PC-3 (cell line): ENCODE measurements at regions not wholly inside any gene's neighbourhood (a gene's known extent, or its start where the extent isn't known, plus 50 kb on each side); places are given as distances from the start of the nearest gene placed in this dataset.

Experiments
- ATAC-seq: fragments of 200-7000 bp; cut with Tn5 transposase; 2 replicates; pipeline ENCODE4 v1.9.1; 2020; ENCODE audit warnings: mild to moderate bottlenecking, moderate library complexity
- BruUV-seq: library from RNA; stranded (reverse); fragments of 400-500 nt; replicated peaks from 2 replicates; lab custom pipeline; 2021; lab: Mats Ljungman, UMichigan
- CTCF ChIA-PET: fragments of 300-600 bp; sonication (Branson Sonifier 250); formaldehyde crosslinking; loops from one replicate; lab custom pipeline; 2022; ENCODE audit warnings: antibody characterized with exemption; lab: Charles Lee
- POLR2A ChIA-PET: fragments of 300-600 bp; sonication (Branson Sonifier 250); formaldehyde crosslinking; loops from one replicate; lab custom pipeline; 2022; ENCODE audit warnings: antibody characterized with exemption; ENCODE audit not compliant: unreplicated experiment; lab: Charles Lee
- DNase-seq: peaks from one replicate; pipeline ENCODE4 v3.0.0-alpha.2; 2015
- H2AFZ ChIP-seq: fragments of 300-600 bp; sonication (generic); 2 replicates; pipeline ENCODE4 v1.6.0; 2016; ENCODE audit warnings: antibody characterized with exemption, low read length
- H3F3A ChIP-seq: fragments of 300-600 bp; sonication (generic); one replicate; pipeline ENCODE4 v1.6.0; 2017; ENCODE audit warnings: antibody characterized with exemption, low read length, control low read depth, mild to moderate bottlenecking; ENCODE audit not compliant: unreplicated experiment
- H3K27ac ChIP-seq: fragments of 300-600 bp; sonication (generic); 2 replicates; pipeline ENCODE4 v1.5.1; 2016; ENCODE audit warnings: mild to moderate bottlenecking, low read length
- H3K27me3 ChIP-seq: fragments of 300-600 bp; sonication (generic); 2 replicates; pipeline ENCODE4 v1.6.1; 2016; ENCODE audit warnings: low read length, mixed read lengths
- H3K36me3 ChIP-seq: fragments of 300-600 bp; sonication (generic); 2 replicates; pipeline ENCODE4 v1.6.1; 2016; ENCODE audit warnings: low read depth, mixed run types, low read length, mixed read lengths
- H3K4me1 ChIP-seq: fragments of 300-600 bp; sonication (generic); 2 replicates; pipeline ENCODE4 v1.5.1; 2016; ENCODE audit warnings: low read length; ENCODE audit not compliant: insufficient read depth
- H3K4me2 ChIP-seq: fragments of 300-600 bp; sonication (generic); 2 replicates; pipeline ENCODE4 v1.6.0; 2016; ENCODE audit warnings: low read length
- H3K4me3 ChIP-seq: fragments of 300-600 bp; sonication (generic); 2 replicates; pipeline ENCODE4 v1.5.1; 2016; ENCODE audit warnings: mild to moderate bottlenecking, low read length, mixed read lengths
- H3K79me2 ChIP-seq: fragments of 300-600 bp; sonication (generic); 2 replicates; pipeline ENCODE4 v1.6.1; 2017; ENCODE audit warnings: low read length, mixed read lengths
- H3K9ac ChIP-seq: fragments of 300-600 bp; sonication (generic); 2 replicates; pipeline ENCODE4 v1.6.0; 2016; ENCODE audit warnings: mild to moderate bottlenecking, low read length
- H3K9me2 ChIP-seq: fragments of 300-600 bp; sonication (generic); replicated peaks from 2 replicates; pipeline ENCODE4 v1.6.1; 2016; ENCODE audit warnings: mixed run types, low read length, mixed read lengths
- H3K9me3 ChIP-seq: fragments of 300-600 bp; sonication (generic); 2 replicates; pipeline ENCODE4 v1.6.1; 2016; ENCODE audit warnings: low read length, mixed read lengths
- H4K20me1 ChIP-seq: fragments of 300-600 bp; sonication (generic); 2 replicates; pipeline ENCODE4 v1.6.1; 2016; ENCODE audit warnings: low read length, mixed read lengths
- CTCF ChIP-seq: fragments of 300-600 bp; sonication (generic); conservative IDR thresholded peaks from 2 replicates; pipeline ENCODE4 v1.5.1; 2017; ENCODE audit warnings: antibody characterized with exemption, low read depth, mild to moderate bottlenecking, low read length
- EZH2 ChIP-seq: fragments of 300-600 bp; sonication (generic); IDR thresholded peaks from one replicate; pipeline ENCODE4 v1.6.1; 2017; ENCODE audit warnings: antibody characterized with exemption, mild to moderate bottlenecking, low read length; ENCODE audit not compliant: unreplicated experiment
- EZH2phosphoT487 ChIP-seq: fragments of 300-600 bp; sonication (generic); IDR thresholded peaks from 2 replicates; pipeline ENCODE4 v1.6.1; 2018; ENCODE audit warnings: mild to moderate bottlenecking, antibody characterized with exemption, low read length, borderline replicate concordance
- intact Hi-C: fragments of 100-400 bp; cut with micrococcal nuclease; formaldehyde crosslinking; loops from 2 replicates; pipeline ENCODE4 v1.9.0; 2023

GRCh38 chr6:164107297-164107995 lies 692.9 kb downstream of the QKI start:
- Histone ChIP-seq H3K27ac (no peak overlapping the region), H3K27me3 (no peaks in the 10 kb centered on the region), H3K36me3 (no peaks in the 10 kb centered on the region), H3K9ac (no peak overlapping the region), H3K4me1 (peaks cover 13% of the 10 kb centered on the region), H3F3A (no peaks in the 10 kb centered on the region), H3K4me2 (no peak overlapping the region), H3K79me2 (no peaks in the 10 kb centered on the region), H2AFZ (no peak overlapping the region), H3K9me2 (no peaks in the 10 kb centered on the region), H3K9me3 (no peaks in the 10 kb centered on the region), H3K4me3 (no peak overlapping the region), H4K20me1 (no peaks in the 10 kb centered on the region)
- intact Hi-C loops: no loop called here
- POLR2A ChIA-PET: no interaction called here
- no TSS peak for BruUV-seq
- no peak for DNase-seq
- no peak for ATAC-seq
- TF ChIP-seq EZH2phosphoT487 (no peak), CTCF (no peak)
- CTCF ChIA-PET: no interaction called here

DNA sequence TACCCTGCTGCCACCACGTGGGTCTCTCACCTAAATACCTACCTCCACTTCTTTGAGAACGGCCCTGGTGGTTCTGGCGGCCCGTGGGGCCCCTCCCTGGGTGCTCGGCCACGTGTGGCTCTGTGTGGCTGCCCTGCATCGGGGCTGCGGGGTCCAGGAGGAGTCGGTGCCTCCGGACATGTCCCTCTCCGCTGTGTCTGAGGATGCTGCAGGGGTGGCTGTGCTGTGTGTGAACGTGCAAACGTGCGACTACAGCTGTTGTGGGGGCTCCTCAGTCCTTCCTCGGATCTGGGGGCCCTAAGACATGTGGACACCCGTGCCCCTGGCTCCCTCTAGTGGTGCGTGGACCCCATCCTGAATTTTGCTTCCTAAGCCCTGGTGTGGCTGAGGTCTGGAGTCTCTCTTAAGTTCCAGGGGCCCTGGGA lies 691.8 kb downstream of the QKI start:
- Histone ChIP-seq H3K9ac (no peak overlapping the region), H3K4me1 (peaks cover 13% of the 10 kb centered on the region), H3K9me3 (no peaks in the 10 kb centered on the region), H3K36me3 (no peaks in the 10 kb centered on the region), H3K4me3 (no peak overlapping the region), H3K4me2 (no peak overlapping the region), H3K79me2 (no peaks in the 10 kb centered on the region), H4K20me1 (no peaks in the 10 kb centered on the region), H3K27me3 (no peaks in the 10 kb centered on the region), H2AFZ (no peak overlapping the region), H3F3A (no peaks in the 10 kb centered on the region), H3K27ac (no peak overlapping the region), H3K9me2 (no peaks in the 10 kb centered on the region)
- ChIA-PET POLR2A (no interaction called here), CTCF (no interaction called here)
- TF ChIP-seq EZH2phosphoT487 (no peak), EZH2 (no peak), CTCF (peak; percentile 47)
- no TSS peak for BruUV-seq
- DNase-seq: peak; percentile 15
- intact Hi-C loops: no loop called here
- ATAC-seq: no peak

DNA sequence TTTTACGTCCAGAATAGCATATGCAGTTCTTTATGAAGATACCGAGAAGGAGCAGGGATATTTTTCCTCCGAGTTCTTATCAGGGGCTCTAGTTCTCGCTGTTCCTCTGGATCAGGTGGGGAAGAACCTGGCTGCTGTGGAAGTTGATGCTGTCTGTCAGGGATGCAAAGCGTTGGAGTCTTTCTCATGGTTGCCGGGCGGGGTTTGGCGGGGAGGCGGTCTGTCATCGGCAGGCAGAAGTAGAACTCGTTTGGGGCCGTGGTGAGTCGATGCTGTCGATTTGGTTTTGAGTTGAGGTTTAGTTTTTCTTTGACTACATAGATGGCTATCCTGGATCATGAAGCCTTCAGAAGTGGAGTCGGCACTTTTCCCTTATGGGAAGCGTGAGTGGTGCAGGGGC lies 691.2 kb downstream of the QKI start:
- no peaks in the 10 kb centered on the region for H3K9me3 ChIP-seq
- peaks cover 13% of the 10 kb centered on the region for H3K4me1 ChIP-seq
- intact Hi-C loops: no loop called here
- no peaks in the 10 kb centered on the region for H3K36me3 ChIP-seq
- no peaks in the 10 kb centered on the region for H3K27me3 ChIP-seq
- no peak overlapping the region for H3K27ac ChIP-seq
- ChIA-PET CTCF (no interaction called here), POLR2A (no interaction called here)
- H3K4me2 ChIP-seq: no peak overlapping the region
- no peak overlapping the region for H3K9ac ChIP-seq
- H3K9me2 ChIP-seq: no peaks in the 10 kb centered on the region
- BruUV-seq: no TSS peak
- no peak overlapping the region for H3K4me3 ChIP-seq
- TF ChIP-seq CTCF (no peak), EZH2phosphoT487 (no peak), EZH2 (no peak)
- ATAC-seq (no peak), DNase-seq (no peak)
- H2AFZ ChIP-seq: no peak overlapping the region
- no peaks in the 10 kb centered on the region for H4K20me1 ChIP-seq
- H3K79me2 ChIP-seq: no peaks in the 10 kb centered on the region
- H3F3A ChIP-seq: no peaks in the 10 kb centered on the region
